Stimulated activated naive CD4-positive, alpha-beta T cell treated with Interleukin-2 at 50 U/mL for 16 hours (primary cell): ENCODE measurements at regions not wholly inside any gene's neighbourhood (a gene's known extent, or its start where the extent isn't known, plus 50 kb on each side); places are given as distances from the start of the nearest gene placed in this dataset.

ENCODE experiments used
- DNase-seq: peaks from one replicate; lab custom pipeline; 2025; lab: John Stamatoyannopoulos, UW

DNA sequence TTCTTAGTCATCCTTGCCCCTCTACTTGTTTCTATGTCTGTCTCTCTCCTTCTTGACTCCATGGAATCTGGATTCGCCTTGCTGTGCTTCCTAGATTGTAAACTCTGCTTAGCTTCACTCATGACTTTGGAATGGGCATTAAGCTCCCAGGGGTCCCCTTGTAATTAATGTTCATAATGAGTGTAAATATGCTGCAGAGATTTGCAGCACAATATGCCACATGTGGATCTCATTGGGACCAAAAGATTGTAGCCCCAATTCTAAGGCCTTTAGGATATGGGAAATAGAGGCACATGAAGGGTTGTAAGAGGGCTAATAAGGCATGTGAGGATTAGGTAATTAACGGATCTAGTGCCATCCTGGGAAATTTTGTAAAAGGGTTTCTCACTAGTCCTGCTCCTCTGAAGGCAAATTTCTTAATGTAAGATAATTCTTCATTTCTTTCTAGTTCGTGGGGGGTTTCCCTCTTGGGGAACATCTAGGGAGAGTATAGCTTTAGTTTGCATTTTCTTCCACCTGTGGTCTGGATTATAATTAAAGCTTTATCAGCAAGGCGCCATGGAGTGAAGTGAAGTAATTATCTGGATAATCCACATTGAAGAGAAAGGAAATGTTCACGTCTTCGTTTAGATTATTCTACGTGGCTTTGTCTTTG lies 659.2 kb upstream of the PLXNA2 start:
- no peak for DNase-seq

DNA sequence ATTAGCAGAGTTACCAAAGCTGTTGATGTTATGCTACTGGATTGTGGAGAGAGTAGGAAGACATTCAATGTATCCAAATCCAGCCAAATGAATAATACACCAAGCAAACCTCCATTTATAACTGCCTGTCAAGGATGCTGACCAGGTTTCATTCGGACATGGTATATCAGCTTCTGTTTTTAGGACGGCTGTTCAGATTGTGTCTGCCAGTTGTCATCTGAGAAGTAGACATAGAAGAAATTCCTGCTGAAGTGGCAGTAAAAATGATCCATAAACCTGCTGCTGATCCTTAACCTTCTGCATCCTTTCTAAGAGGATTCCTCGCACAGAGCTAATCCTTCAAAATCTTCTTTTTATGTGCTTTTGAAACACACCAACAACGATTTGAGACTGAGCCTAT lies 663.6 kb upstream of the PLXNA2 start:
- DNase-seq = no peak

DNA sequence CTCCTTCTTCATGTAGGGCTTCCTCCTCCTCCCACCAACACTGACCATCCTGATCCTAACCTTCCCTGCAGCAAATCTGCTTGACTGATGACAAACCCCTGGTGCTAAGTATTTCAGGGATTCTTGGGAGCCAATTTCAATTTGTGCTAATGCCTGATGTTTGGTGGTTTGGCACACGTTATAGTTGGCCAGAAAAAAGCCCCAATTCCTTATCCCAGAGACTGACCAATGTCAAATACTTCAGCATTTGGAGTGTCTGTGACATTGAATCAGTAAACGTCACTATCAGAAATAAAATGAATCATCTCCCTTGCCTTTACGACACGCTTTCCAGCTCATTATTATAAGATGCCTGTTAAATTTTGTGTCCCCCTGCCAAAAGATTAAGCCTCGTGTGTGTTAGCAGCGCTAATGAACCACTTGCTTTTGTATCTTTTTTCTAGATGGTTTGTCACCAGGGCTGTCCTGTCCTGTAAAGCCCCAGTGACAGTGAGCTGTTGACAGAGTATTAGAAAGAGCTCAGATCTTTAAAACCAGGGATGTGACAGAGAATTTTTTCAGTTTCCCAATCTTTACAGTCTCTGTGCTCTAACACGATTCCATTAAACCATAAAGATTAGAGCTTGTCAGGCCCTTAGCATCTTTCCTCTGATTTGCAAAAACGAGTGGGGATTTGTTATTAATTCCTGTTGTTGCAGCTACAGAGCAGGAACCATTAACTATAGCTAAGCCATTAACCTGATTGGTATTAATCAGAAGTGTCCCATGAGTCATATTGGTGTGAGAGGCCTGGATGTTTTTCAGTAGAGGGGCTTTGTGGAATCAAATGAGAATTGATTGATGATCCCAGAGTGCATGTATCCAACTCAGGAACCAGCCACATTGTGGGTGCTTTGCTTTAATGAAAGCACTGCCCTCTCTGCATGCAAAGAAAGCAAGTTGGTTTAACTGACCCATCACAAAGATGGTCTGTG lies 665.1 kb upstream of the PLXNA2 start:
- no peak for DNase-seq

DNA sequence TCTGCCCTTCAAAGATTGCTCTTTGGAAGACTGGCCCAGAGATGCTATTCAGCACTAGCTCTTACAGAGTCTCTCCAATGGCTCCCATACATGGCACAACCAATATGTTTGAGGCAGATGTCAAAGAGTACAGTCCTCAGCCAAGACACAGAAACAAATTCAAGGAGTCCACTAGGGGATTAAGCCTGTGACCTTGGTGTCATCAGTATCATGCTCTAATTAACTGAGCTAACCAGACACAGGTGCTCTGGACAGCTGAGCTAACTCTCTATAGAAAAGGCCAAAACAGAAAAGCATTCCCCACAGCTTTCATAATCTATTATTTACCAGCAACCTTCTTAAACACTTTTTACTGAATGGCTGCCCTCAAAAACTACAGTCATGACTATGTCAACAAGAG lies 666.0 kb upstream of the PLXNA2 start:
- no peak for DNase-seq

DNA sequence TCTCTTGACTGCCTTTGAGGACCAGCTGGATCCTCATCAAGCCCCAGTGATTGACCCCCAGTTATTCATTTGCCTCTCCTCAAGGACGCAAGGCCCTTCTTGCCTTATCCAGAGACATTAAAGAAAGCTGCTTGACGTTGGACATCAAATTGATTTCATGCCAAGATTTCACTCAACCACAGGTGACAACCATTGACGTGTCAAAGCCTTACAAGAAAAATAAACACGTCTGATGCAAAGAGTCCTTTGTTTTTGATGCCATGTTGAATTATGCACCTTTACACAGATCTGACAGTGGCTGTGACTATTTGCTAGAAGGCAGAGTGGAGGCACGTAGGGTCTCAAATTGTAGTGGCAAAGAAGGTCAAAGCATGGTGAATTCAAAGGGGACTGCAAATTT lies 666.2 kb upstream of the CAMK1G start:
- no peak for DNase-seq

DNA sequence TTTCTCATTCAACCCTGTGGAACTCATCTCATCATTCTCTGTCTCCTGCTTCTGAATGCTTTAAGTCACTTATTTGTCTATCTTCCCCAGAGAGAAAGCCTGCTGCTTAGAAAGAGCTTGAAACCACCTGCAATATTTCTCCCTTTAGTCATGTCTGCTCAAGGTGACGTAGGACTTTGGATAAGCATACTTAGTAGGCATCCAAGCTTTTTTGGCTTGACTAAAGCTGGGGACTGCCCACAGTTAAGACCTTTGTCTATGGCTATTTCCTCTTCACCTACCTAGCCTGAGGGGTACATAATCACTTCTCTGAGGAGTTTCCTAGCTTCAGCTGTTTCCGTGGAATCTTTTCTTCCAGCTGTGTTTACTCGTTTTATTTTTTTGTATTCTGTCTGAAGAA lies 665.8 kb upstream of the CAMK1G start:
- no peak for DNase-seq

DNA sequence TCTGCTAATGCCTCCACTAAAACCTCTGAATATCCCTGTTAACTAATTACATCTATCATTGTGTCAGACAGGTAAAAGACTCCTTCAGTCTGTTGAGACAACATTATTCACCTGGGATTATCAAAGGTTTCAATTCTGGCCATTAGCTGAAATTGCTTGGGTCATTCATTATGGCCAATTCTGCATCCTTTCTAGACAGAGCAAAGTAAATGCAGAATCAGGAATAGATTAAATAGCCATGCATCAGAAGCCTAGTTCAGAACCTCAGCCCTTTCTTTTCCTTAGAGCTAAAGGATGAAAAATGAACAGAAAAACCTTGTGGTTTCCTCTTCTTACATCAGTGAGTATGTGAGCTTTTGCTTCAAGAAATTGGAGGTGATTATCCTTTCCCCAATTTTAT lies 665.4 kb upstream of the CAMK1G start:
- DNase-seq = no peak

DNA sequence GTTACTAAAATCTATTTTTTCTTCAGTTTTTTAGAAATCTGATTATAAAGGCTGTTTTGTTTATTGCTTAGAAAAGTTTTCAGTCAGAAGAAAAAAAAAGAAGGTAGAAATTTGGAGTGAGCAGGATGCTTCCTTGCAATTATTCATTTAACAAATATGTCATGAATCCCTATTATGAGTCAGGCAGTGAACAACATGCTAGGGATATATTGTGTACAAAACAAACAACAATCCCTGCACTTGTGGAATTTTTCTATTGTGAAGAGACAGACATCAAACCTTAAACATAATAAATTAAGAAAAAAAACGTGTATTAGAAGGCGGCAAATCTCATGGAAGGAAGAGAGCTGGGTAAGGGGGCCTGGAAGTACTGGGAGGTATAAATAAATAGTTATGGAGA lies 664.1 kb upstream of the CAMK1G start:
- DNase-seq = no peak

DNA sequence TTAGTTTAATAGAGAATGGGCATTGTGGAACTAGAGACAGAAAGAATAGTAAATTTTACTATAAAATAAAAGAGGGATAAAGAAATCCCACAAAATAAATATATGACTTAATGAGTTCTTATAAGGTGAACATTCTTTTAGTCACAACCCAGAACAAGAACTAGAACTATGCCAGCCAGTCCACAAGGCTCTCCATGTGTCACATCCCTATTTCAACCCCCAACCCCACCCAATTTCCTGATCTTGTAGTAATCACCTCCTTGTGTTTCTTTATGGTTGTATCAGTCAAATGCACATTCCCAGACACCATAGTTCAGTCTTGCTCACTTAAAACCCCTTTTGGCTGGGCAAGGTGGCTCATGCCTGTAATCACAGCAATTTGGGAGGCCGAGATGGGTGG lies 662.3 kb upstream of the CAMK1G start:
- no peak for DNase-seq

DNA sequence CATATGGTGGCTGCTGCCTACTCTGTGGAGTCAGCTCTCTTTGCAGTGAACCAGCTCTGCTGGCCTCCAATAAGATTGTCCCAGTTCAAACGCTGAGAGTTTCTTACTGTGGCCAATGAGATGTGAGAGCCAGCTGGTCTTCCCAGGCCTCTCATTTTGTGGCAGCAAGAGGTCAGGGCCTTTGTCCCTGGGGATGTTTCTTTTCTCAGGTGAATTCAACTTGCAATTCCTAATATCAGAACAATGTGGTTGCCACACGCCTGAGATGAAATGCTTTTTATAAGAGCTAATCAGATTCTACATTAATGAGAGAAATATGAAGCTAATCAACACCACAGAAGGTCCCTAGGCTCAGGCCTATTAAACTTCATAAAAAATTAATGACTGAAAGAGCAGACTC lies 660.1 kb upstream of the CAMK1G start:
- no peak for DNase-seq

DNA sequence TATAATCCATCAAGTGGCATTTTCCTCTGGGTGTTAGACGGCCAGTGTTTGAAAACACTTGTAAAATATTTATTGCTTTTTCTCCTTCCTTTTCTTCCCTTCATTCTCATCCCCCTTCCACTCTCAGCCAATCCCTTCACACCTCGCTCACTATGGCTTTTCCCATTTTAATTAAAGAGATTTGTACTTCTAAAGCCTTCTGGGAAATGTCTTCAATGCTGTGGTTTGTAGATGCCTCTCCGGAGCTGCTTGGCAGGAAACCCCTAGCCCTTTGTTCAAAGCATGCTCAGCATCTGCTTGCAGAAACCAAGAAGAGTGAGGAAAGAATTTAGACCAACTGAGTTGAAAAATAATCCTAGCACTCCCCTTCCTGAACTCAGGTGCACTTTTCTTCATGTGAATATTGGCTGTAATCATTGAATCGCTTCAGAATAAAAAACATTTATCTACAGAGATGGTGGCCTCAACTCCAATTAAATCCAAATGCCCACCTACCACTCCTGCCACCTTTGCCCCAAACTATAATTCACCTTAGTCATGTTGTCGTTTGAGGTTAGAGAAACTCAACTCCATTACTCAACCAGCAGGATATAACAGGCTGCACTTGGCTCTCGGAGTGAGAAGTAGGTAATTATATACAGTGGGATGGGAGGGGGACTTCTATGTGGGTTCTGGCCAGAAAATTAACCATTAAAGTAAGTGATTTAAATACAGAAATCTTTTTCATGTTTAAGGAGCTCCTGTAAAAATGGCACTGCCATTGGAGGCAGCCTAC lies 659.4 kb upstream of the CAMK1G start:
- no peak for DNase-seq

DNA sequence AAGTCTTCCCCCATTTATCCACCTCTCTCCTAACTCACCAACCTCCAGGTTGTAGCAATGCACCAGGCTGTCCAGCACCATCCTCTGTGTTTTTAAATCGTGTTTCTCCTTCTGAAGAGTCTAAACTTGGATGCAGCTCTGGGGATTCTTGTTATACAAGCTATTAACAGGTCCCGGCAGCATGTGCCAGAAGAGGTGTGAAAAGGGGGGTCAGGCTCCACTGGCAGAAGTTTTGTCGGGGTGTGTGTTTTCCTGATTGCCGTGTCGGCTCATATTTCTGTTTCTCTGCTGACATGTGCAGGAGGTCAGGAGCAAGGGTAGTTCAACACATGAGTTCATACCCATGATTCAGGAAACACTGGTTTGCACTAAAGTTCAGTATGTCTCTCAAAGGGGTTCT lies 658.6 kb upstream of the CAMK1G start:
- DNase-seq = no peak

DNA sequence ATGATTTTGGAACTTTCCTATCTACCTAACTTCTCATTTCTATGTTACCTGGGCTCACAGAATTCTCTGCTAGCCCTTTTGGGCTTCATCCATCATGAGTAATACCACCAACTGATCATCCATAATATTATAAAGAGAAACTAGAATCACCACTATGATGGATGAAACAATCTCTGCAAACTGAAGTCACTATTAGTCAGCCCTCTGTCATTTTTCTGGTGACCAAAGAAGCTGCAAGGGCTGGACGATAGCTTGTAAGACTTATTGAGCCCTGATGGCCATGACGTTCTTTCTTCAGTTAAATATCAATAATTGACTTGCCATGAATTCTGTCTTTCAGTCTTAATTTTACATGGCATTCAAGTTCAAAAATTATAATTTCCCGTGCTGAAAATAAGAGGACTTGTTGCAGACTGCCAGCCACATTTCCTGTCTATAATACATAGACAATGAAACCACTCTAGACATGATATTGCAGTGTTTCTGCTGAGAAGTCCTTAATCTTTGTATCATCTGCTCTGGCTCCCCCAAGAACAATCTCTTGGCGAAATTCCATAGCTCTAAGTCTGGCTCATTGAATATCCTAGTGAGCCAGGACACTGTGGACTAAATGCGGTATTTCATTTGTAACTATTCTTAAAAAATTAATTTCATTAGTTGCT lies 655.0 kb upstream of the CAMK1G start:
- no peak for DNase-seq

DNA sequence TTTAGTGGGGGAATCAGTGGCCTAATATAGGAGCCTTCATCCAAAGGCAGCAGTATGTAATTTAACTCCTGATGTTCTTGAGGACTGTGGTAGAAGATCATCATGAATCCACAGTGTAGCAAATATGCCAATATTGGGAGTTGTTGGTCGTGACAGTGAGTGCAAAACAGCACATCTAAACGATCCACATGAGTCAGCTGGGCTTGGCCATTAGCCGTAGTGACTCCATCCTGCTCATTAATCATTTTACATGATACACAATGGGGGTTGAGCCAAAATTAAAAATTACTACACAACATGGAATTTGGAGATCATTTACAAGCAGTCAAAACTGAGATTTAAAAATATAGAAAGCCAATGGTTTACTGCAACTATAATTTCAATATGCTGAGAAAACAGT lies 653.9 kb upstream of the CAMK1G start:
- no peak for DNase-seq

DNA sequence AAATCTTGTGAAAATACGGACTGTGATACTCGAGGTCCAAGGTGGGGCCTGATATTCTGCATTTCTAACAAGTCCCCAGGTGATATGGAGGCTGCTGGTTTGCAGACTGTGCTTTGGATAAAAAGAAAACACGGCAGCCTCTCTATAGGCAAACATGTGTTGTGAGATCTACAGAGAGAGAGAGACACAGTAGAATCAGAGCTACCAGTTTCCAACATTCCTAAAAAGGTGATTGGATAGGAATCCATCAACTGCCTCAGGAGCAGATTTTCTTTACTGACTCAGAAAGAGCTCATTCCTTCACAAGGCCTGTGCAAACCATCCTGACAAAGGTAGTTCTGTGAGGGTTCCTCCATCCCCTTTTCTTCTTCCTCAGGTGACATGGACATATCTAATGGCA lies 651.6 kb upstream of the CAMK1G start:
- DNase-seq = no peak

DNA sequence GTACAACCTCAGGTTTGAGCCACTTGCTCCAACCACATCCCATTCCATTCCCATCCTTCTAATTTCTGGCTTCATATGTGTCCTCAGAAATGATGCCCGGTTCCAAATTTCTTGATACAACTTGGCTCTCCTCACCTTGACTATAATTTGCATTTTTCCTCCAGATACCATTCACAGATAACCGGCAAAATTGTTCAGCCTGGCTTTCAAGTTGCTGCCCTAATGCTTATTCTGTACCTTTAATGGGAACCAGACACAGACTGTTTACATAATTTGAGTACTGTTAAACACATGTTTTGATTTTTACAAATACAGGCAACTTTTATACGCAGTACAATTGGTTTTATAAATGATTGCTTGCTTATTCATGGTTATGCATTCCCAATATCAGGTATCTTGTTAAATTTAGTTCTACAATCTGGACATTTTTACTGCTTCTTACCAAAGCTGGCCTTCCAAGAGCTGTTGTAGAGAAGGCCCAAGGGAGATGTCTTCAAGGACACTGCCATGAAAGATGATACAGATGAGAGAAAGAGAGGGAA lies 649.5 kb upstream of the CAMK1G start:
- no peak for DNase-seq

DNA sequence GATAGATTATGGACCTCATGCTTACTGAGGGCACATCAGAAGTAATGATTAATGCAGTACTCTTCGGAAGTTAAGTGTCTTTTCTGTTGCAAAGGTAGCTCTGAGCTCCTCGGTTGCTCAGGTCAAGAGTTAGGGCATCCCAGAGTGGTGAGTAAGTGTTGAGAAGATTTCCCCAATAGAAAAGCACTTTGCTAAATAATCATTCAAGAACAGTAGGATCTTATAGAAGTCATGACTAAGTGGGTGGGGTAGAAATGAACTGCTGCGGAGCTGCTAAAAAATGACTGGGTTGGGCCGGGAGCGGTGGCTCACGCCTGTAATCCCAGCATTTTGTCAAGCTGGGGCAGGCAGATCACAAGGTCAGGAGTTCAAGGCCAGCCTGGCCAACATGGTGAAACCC lies 648.6 kb upstream of the CAMK1G start:
- no peak for DNase-seq

DNA sequence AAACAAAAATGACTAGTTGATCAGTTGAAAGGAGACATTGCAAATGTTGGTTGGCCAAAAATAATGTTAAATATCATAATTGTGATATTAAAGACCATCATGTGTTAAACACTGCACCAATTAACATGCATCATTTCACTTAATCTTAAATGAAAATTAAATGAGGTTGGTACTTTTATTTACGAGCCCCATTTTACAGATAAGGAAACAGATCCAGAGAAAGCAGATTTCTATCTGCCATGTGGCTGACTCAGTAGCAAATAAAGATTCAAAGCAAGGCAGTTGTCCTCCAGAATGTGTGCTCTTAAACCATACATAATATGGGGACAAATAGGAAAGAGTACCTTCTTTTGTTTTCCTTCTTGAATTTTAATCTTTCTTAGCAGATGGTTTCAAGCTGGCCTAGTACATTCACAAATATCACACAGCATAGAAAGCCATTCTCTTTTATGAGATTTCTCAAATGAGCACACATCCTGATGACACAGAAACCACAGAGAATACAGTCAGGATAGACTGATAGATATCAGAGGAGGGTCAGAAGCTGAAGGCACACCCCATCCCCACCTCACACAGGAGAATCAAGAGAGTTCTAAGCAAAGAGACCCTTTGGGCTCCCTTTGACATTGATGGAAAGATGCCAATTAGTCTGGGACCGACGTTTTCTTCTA lies 647.9 kb upstream of the CAMK1G start:
- no peak for DNase-seq

DNA sequence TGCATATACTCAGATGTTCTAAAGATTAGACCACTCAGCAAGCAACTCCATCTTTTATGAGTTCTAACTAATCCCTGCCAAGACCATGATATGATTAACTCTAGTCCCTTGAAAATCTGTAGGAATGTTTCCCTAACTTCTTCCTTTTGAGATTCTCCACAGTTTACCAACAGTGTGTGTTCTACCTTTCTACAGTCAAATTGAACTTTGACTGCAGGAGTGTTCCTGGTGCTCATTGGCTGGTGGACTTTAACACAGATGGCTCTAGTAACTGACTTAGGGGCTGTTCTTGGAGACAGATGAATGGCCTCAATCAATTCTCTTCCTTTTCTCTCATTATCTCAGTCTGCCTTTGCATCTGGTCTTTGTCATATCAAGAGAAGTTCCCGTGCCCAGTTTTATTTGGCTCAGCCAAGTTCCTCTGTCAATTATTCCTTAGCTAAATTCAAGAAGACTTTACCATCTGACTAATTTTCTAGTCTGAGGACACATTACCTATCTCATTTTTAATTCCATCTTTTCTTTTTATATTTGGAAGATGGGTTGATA lies 643.9 kb upstream of the CAMK1G start:
- DNase-seq = no peak

DNA sequence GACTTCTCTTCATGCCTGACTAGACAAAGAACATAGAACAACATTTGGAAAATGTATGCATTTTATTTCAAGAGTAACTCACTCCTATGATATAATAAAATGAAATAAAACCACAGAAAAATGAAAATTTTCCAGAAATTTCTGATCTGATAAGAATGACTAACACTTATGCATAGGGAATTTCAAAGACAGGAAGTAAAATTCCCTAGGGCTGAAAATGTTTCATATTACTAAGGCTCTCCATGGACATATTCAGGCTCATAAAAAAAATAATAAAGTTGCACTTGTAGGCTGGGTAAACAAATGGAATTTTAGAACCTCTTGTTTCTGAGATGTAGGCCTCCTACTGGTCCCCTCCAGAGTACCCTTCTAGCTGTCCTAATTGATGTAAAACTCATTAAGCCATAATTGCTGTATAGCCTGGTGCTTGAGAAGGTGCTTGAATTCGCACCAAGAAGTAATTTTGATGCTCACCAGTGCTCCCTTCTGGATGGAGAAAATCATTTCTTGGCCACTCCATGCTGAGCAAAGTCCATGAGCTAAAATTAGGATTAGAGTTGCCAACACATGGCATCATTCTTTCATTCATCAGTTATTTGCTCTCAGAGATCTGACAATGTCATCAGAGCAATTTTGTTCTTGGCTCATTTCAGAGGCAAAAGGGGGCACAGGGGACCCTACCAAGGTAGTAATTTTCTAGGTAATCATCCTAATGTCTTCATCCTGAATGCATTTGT lies 641.0 kb upstream of the CAMK1G start:
- no peak for DNase-seq
